Mesothelial cell of epicardium (in vitro differentiated cells): ENCODE measurements at regions not wholly inside any gene's neighbourhood (a gene's known extent, or its start where the extent isn't known, plus 50 kb on each side); places are given as distances from the start of the nearest gene placed in this dataset.
"Not testable (repeated sequence)": the region's sequence is repeated elsewhere in the genome, so short reads cannot be mapped to it uniquely, and the experiment has no call there.

Experiments
- DNase-seq, 2 experiments: peaks; one replicate each; pipeline ENCODE4 v3.0.0; 2021; ENCODE audit warnings: low spot score in 2 of 2; ENCODE audit not compliant: unreplicated experiment in 2 of 2
- H3K27ac Mint-ChIP-seq: 2 replicates; pipeline ENCODE4 v1.8.0; 2021; ENCODE audit warnings: mixed read lengths
- H3K27me3 Mint-ChIP-seq: 2 replicates; pipeline ENCODE4 v1.8.0; 2021; ENCODE audit warnings: low read depth, mixed read lengths
- H3K36me3 Mint-ChIP-seq: 2 replicates; pipeline ENCODE4 v1.8.0; 2021; ENCODE audit warnings: mixed read lengths
- H3K4me1 Mint-ChIP-seq: 2 replicates; pipeline ENCODE4 v1.8.0; 2021; ENCODE audit warnings: mixed read lengths
- H3K4me3 Mint-ChIP-seq: 2 replicates; pipeline ENCODE4 v1.8.0; 2021; ENCODE audit warnings: mild to moderate bottlenecking, moderate library complexity, mixed read lengths
- H3K9me3 Mint-ChIP-seq: 2 replicates; pipeline ENCODE4 v1.8.0; 2021; ENCODE audit warnings: mixed read lengths
- CTCF ChIP-seq: fragments of 200-600 bp; sonication (generic); IDR thresholded peaks from one replicate; pipeline ENCODE4 v1.5.0; 2021; ENCODE audit warnings: antibody characterized with exemption; ENCODE audit not compliant: unreplicated experiment

- Mint-ChIP-seq H3K36me3 (peaks cover 3% of the 10 kb centered on the region), H3K4me3 (no peak overlapping the region), H3K27ac (no peak overlapping the region), H3K9me3 (peaks cover 40% of the 10 kb centered on the region), H3K4me1 (no peaks in the 10 kb centered on the region), H3K27me3 (no peaks in the 10 kb centered on the region)
- DNase-seq, result no peak
- no peak for TF ChIP-seq CTCF
Observed at GRCh38 chr2:33694904-33695303, 95.8 kb upstream of the FAM98A start.

GRCh38 chr2:33690686-33691085, 91.6 kb upstream of the FAM98A start:
- not testable (repeated sequence) for H3K27me3 Mint-ChIP-seq, H3K4me3 Mint-ChIP-seq, H3K27ac Mint-ChIP-seq, H3K4me1 Mint-ChIP-seq, DNase-seq
- peaks cover 18% of the 10 kb centered on the region for H3K36me3 Mint-ChIP-seq
- peaks cover 64% of the 10 kb centered on the region for H3K9me3 Mint-ChIP-seq

- no peaks in the 10 kb centered on the region for H3K4me1 Mint-ChIP-seq
- H3K4me3 Mint-ChIP-seq, result no peak overlapping the region
- H3K27me3 Mint-ChIP-seq, result no peaks in the 10 kb centered on the region
- DNase-seq, result no peak
- TF ChIP-seq CTCF, result no peak
- peaks cover 5% of the 10 kb centered on the region for H3K36me3 Mint-ChIP-seq
- H3K27ac Mint-ChIP-seq, result no peak overlapping the region
- peaks cover 15% of the 10 kb centered on the region for H3K9me3 Mint-ChIP-seq
Observed at GRCh38 chr2:33681364-33681757, 82.3 kb upstream of the FAM98A start.

- no peaks in the 10 kb centered on the region for H3K4me1 Mint-ChIP-seq
- H3K9me3 Mint-ChIP-seq, result peaks cover 12% of the 10 kb centered on the region
- H3K27ac Mint-ChIP-seq, result no peak overlapping the region
- H3K36me3 Mint-ChIP-seq, result peaks cover 3% of the 10 kb centered on the region
- DNase-seq, result no peak
- TF ChIP-seq CTCF, result no peak
- no peaks in the 10 kb centered on the region for H3K27me3 Mint-ChIP-seq
- H3K4me3 Mint-ChIP-seq, result no peak overlapping the region
Observed at GRCh38 chr2:33680644-33681363, 81.7 kb upstream of the FAM98A start.

- no peaks in the 10 kb centered on the region for H3K9me3 Mint-ChIP-seq
- H3K36me3 Mint-ChIP-seq, result no peaks in the 10 kb centered on the region
- peaks cover 3% of the 10 kb centered on the region for H3K4me1 Mint-ChIP-seq
- no peak overlapping the region for H3K27ac Mint-ChIP-seq
- no peak for TF ChIP-seq CTCF
- no peak for DNase-seq
- H3K4me3 Mint-ChIP-seq, result no peak overlapping the region
- H3K27me3 Mint-ChIP-seq, result no peaks in the 10 kb centered on the region
Observed at GRCh38 chr2:33678436-33678835, 79.3 kb upstream of the FAM98A start.

GRCh38 chr2:33673937-33674336, 74.8 kb upstream of the FAM98A start:
- H3K27ac Mint-ChIP-seq, result no peak overlapping the region
- H3K27me3 Mint-ChIP-seq, result no peaks in the 10 kb centered on the region
- no peaks in the 10 kb centered on the region for H3K36me3 Mint-ChIP-seq
- TF ChIP-seq CTCF, result no peak
- no peak for DNase-seq
- H3K9me3 Mint-ChIP-seq, result no peaks in the 10 kb centered on the region
- peaks cover 3% of the 10 kb centered on the region for H3K4me1 Mint-ChIP-seq
- no peak overlapping the region for H3K4me3 Mint-ChIP-seq
